A549 (cell line): ENCODE measurements at regions not wholly inside any gene's neighbourhood (a gene's known extent, or its start where the extent isn't known, plus 50 kb on each side); places are given as distances from the start of the nearest gene placed in this dataset.

Source experiments
- BHLHE40 ChIP-seq: IDR thresholded peaks from 2 replicates; pipeline ENCODE4 v1.6.1; 2012; ENCODE audit warnings: low read depth, low read length, inconsistent platforms
- EP300 ChIP-seq, 2 experiments: fragments of >200 bp; sonication (Bioruptor Twin); formaldehyde crosslinking; IDR thresholded peaks; 2 replicates in 1 of 2; 3 replicates in 1 of 2; pipeline ENCODE4 v1.6.1; 2016 to 2017
- JUNB ChIP-seq: fragments of >200 bp; sonication (Bioruptor Twin); formaldehyde crosslinking; IDR thresholded peaks from 2 replicates; pipeline ENCODE4 v1.6.1; 2016
- NFE2L2 ChIP-seq: fragments of 150-350 bp; conservative IDR thresholded peaks from 2 replicates; pipeline ENCODE4 v1.6.1; 2014; ENCODE audit warnings: low read length
- POLR2A ChIP-seq: IDR thresholded peaks from 2 replicates; pipeline ENCODE4 v1.6.1; 2012; ENCODE audit warnings: mild to moderate bottlenecking, low read length
- RAD21 ChIP-seq, 2 experiments: fragments of >200 bp in 1 of 2; sonication (Bioruptor Twin) in 1 of 2; formaldehyde crosslinking in 1 of 2; IDR thresholded peaks in 1 of 2; conservative IDR thresholded peaks in 1 of 2; 2 replicates in 1 of 2; 3 replicates in 1 of 2; pipeline ENCODE4 v1.6.1; 2012 to 2018; ENCODE audit warnings: inconsistent platforms in 1 of 2
- REST ChIP-seq: fragments of 200-600 bp; sonication (generic); IDR thresholded peaks from 2 replicates; pipeline ENCODE4 v1.6.1; 2016; ENCODE audit warnings: antibody characterized with exemption, mild to moderate bottlenecking, moderate library complexity
- TF ChIP-seq, protein P1 (sequence below): IDR thresholded peaks from 2 replicates; pipeline ENCODE4 v1.6.1; 2012
- TF ChIP-seq, protein P2 (sequence below): fragments of >200 bp; sonication (Bioruptor Twin); formaldehyde crosslinking; IDR thresholded peaks from 3 replicates; pipeline ENCODE4 v1.5.1; 2016
- TF ChIP-seq, protein P3 (sequence below): fragments of 150-350 bp; IDR thresholded peaks from 2 replicates; pipeline ENCODE4 v1.6.1; 2014; ENCODE audit warnings: low read depth, mild to moderate bottlenecking, low read length
- TF ChIP-seq, protein P4 (sequence below): fragments of 450-650 bp; IDR thresholded peaks from 2 replicates; pipeline ENCODE4 v1.6.1; 2014; ENCODE audit warnings: antibody characterized with exemption
- TF ChIP-seq, protein P5 (sequence below): fragments of 250-450 bp; sonication (Bioruptor Pico); IDR thresholded peaks from 2 replicates; pipeline ENCODE4 v1.5.0; 2020; ENCODE audit warnings: low read depth, mild to moderate bottlenecking, moderate library complexity

GRCh38 chr3:132818251-132818650, 96.0 kb upstream of the NPHP3 start:
- TF ChIP-seq, protein P1, sequence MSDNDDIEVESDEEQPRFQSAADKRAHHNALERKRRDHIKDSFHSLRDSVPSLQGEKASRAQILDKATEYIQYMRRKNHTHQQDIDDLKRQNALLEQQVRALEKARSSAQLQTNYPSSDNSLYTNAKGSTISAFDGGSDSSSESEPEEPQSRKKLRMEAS = no peak
- TF ChIP-seq, protein P2, sequence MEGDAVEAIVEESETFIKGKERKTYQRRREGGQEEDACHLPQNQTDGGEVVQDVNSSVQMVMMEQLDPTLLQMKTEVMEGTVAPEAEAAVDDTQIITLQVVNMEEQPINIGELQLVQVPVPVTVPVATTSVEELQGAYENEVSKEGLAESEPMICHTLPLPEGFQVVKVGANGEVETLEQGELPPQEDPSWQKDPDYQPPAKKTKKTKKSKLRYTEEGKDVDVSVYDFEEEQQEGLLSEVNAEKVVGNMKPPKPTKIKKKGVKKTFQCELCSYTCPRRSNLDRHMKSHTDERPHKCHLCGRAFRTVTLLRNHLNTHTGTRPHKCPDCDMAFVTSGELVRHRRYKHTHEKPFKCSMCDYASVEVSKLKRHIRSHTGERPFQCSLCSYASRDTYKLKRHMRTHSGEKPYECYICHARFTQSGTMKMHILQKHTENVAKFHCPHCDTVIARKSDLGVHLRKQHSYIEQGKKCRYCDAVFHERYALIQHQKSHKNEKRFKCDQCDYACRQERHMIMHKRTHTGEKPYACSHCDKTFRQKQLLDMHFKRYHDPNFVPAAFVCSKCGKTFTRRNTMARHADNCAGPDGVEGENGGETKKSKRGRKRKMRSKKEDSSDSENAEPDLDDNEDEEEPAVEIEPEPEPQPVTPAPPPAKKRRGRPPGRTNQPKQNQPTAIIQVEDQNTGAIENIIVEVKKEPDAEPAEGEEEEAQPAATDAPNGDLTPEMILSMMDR = no peak
- TF ChIP-seq NFE2L2 = no peak
- TF ChIP-seq POLR2A = no peak
- no peak for TF ChIP-seq RAD21 (conservative IDR thresholded peaks at IDR 0.05 in 1 of 2, IDR thresholded peaks at IDR 0.05 in 1 of 2)
- TF ChIP-seq, protein P3, sequence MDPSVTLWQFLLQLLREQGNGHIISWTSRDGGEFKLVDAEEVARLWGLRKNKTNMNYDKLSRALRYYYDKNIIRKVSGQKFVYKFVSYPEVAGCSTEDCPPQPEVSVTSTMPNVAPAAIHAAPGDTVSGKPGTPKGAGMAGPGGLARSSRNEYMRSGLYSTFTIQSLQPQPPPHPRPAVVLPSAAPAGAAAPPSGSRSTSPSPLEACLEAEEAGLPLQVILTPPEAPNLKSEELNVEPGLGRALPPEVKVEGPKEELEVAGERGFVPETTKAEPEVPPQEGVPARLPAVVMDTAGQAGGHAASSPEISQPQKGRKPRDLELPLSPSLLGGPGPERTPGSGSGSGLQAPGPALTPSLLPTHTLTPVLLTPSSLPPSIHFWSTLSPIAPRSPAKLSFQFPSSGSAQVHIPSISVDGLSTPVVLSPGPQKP = no peak
- no peak for TF ChIP-seq BHLHE40
- no peak for TF ChIP-seq REST
- TF ChIP-seq, protein P4, sequence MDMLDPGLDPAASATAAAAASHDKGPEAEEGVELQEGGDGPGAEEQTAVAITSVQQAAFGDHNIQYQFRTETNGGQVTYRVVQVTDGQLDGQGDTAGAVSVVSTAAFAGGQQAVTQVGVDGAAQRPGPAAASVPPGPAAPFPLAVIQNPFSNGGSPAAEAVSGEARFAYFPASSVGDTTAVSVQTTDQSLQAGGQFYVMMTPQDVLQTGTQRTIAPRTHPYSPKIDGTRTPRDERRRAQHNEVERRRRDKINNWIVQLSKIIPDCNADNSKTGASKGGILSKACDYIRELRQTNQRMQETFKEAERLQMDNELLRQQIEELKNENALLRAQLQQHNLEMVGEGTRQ = no peak
- no peak for TF ChIP-seq EP300 (IDR thresholded peaks at IDR 0.05)
- TF ChIP-seq, protein P5, sequence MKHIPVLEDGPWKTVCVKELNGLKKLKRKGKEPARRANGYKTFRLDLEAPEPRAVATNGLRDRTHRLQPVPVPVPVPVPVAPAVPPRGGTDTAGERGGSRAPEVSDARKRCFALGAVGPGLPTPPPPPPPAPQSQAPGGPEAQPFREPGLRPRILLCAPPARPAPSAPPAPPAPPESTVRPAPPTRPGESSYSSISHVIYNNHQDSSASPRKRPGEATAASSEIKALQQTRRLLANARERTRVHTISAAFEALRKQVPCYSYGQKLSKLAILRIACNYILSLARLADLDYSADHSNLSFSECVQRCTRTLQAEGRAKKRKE (CRISPR knock-in tag) = no peak
- no peak for TF ChIP-seq JUNB
